SU-DHL-6 (cell line): ENCODE measurements at regions not wholly inside any gene's neighbourhood (a gene's known extent, or its start where the extent isn't known, plus 50 kb on each side); places are given as distances from the start of the nearest gene placed in this dataset.

Experiments used
- EZH2phosphoT487 ChIP-seq: fragments of 200-600 bp; sonication (generic), shearing (Covaris generic); conservative IDR thresholded peaks from 2 replicates; pipeline ENCODE4 v1.6.1; 2018; ENCODE audit warnings: mild to moderate bottlenecking, antibody characterized with exemption, low read length, moderate library complexity, mixed read lengths
- TF ChIP-seq, protein P1 (sequence below): fragments of 200-600 bp; sonication (generic); IDR thresholded peaks from one replicate; pipeline ENCODE4 v1.5.1; 2017; ENCODE audit warnings: antibody characterized with exemption, mild to moderate bottlenecking, low read length, moderate library complexity; ENCODE audit not compliant: insufficient read depth, poor library complexity, severe bottlenecking

DNA sequence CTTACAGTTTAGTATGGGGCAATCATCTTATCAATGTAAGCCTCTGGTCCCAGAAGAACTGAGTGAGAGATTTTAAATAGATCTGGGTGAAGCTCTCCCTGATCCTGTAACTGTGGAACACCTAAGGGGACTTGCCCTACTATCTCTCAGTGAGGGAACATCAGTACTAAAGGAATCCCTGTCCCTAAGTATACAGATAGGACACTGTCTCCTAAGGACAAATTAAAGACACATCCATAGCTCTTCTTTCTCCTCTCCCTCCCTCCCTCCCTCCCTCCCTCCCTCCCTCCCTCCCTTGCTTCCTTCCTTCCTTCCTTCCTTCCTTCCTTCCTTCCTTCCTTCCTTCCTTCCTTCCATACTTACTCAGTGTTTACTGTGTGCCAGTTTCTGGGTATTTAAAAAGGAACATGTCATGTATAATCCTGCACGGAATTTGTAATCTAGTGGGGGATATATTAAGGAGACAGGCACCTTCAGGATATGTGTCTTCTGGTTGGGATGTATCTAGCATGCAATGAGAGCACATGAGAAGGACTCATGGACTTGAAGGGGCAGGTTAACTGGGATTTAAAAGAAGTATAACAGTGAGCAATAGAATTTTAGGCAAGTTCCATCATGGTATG lies 222.2 kb upstream of the ATP5MC3 start:
- TF ChIP-seq, protein P1, sequence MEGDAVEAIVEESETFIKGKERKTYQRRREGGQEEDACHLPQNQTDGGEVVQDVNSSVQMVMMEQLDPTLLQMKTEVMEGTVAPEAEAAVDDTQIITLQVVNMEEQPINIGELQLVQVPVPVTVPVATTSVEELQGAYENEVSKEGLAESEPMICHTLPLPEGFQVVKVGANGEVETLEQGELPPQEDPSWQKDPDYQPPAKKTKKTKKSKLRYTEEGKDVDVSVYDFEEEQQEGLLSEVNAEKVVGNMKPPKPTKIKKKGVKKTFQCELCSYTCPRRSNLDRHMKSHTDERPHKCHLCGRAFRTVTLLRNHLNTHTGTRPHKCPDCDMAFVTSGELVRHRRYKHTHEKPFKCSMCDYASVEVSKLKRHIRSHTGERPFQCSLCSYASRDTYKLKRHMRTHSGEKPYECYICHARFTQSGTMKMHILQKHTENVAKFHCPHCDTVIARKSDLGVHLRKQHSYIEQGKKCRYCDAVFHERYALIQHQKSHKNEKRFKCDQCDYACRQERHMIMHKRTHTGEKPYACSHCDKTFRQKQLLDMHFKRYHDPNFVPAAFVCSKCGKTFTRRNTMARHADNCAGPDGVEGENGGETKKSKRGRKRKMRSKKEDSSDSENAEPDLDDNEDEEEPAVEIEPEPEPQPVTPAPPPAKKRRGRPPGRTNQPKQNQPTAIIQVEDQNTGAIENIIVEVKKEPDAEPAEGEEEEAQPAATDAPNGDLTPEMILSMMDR: no peak
- TF ChIP-seq EZH2phosphoT487: no peak
